CD4-positive, alpha-beta T cell (primary cell): ENCODE measurements at regions not wholly inside any gene's neighbourhood (a gene's known extent, or its start where the extent isn't known, plus 50 kb on each side); places are given as distances from the start of the nearest gene placed in this dataset.

Experiments
- ATAC-seq: fragments of 200-7000 bp; cut with Tn5 transposase; one replicate; pipeline ENCODE4 v1.10.0; 2022; ENCODE audit warnings: mild to moderate bottlenecking; ENCODE audit not compliant: poor library complexity
- CTCF ChIA-PET: fragments of 350-600 bp; sonication (Branson Sonifier 250); formaldehyde crosslinking; loops from one replicate; lab custom pipeline; 2021; ENCODE audit warnings: antibody characterized with exemption, inconsistent platforms; lab: Charles Lee
- POLR2A ChIA-PET: fragments of 350-600 bp; sonication (Branson Sonifier 250); formaldehyde crosslinking; loops from one replicate; lab custom pipeline; 2021; ENCODE audit warnings: antibody characterized with exemption, inconsistent platforms; lab: Charles Lee
- DNase-seq, 14 experiments: peaks; one replicate each; pipeline ENCODE4 v3.0.0-alpha.2; 2013 to 2020; ENCODE audit warnings: mixed read lengths in 2 of 14
- H3K27ac ChIP-seq, 2 donors: one replicate each; pipeline versions ENCODE4 v1.5.1 to v1.7.0; 2013; ENCODE audit warnings: low read length in 2 of 2, low read depth in 1 of 2, mild to moderate bottlenecking in 1 of 2
- H3K27me3 ChIP-seq, 2 experiments: 1 replicate in 1 of 2; 2 replicates in 1 of 2; pipeline versions ENCODE4 v1.6.1 to v1.7.0; 2013; ENCODE audit warnings: low read length in 2 of 2, control low read depth in 1 of 2, mild to moderate bottlenecking in 1 of 2, moderate library complexity in 1 of 2; ENCODE audit not compliant: insufficient read depth in 2 of 2, control insufficient read depth in 1 of 2
- H3K36me3 ChIP-seq: one replicate; pipeline ENCODE4 v1.6.1; 2013; ENCODE audit warnings: low read length, control low read depth; ENCODE audit not compliant: insufficient read depth
- H3K4me1 ChIP-seq: one replicate; pipeline ENCODE4 v1.6.1; 2013; ENCODE audit warnings: low read length, control low read depth; ENCODE audit not compliant: insufficient read depth
- H3K4me3 ChIP-seq: one replicate; pipeline ENCODE4 v1.5.1; 2013; ENCODE audit warnings: mild to moderate bottlenecking, low read length, moderate library complexity
- H3K9me3 ChIP-seq, 2 experiments: 1 replicate in 1 of 2; 2 replicates in 1 of 2; pipeline versions ENCODE4 v1.6.1 to v1.7.0; 2013; ENCODE audit warnings: low read length in 2 of 2, mild to moderate bottlenecking in 2 of 2, control low read depth in 1 of 2, moderate library complexity in 1 of 2; ENCODE audit not compliant: control insufficient read depth in 1 of 2, insufficient read depth in 1 of 2
- H3K27ac Mint-ChIP-seq: one replicate; pipeline ENCODE4 v1.8.0; 2020; ENCODE audit warnings: mixed read lengths
- H3K27me3 Mint-ChIP-seq: one replicate; pipeline ENCODE4 v1.8.0; 2021; ENCODE audit warnings: mixed read lengths
- H3K36me3 Mint-ChIP-seq: one replicate; pipeline ENCODE4 v1.8.0; 2021; ENCODE audit warnings: low read depth, mixed read lengths
- H3K4me1 Mint-ChIP-seq: one replicate; pipeline ENCODE4 v1.8.0; 2021; ENCODE audit warnings: low read depth, mixed read lengths
- H3K4me3 Mint-ChIP-seq: one replicate; pipeline ENCODE4 v1.8.0; 2020; ENCODE audit warnings: mild to moderate bottlenecking, mixed read lengths
- H3K9me3 Mint-ChIP-seq: one replicate; pipeline ENCODE4 v1.8.0; 2020; ENCODE audit warnings: mixed read lengths
- CTCF ChIP-seq: fragments of 200-600 bp; IDR thresholded peaks from one replicate; pipeline ENCODE4 v1.8.0; 2022; ENCODE audit warnings: antibody characterized with exemption, mild to moderate bottlenecking
- intact Hi-C, 2 experiments: fragments of 100-400 bp; cut with DNase I in 1 of 2; cut with micrococcal nuclease in 1 of 2; formaldehyde crosslinking; loops; one replicate each; pipeline versions ENCODE4 v1.15.1 to v1.9.0; 2023 to 2025; cut with DNase I, micrococcal nuclease

- H3K4me1 Mint-ChIP-seq = no peaks in the 10 kb centered on the region
- DNase-seq (peak in 3 of 14 experiments; percentile 57 to 66 (median 63)), ATAC-seq (no peak)
- H3K27me3 Mint-ChIP-seq = no peaks in the 10 kb centered on the region
- Histone ChIP-seq H3K27ac (peak overlapping the region; percentile 70 to 78), H3K9me3 (no peaks in the 10 kb centered on the region), H3K27me3 (no peaks in the 10 kb centered on the region), H3K4me3 (peak overlapping the region; percentile 49), H3K36me3 (no peaks in the 10 kb centered on the region), H3K4me1 (peaks cover 27% of the 10 kb centered on the region)
- CTCF ChIA-PET = interaction anchor here (0.7 to 3.1 kb wide), 8 partner anchors 28 to 991 kb away, joined by 3 to 22 read pairs (median 6); partner anchors contain the start of gene ADO
- H3K27ac Mint-ChIP-seq = no peak overlapping the region
- H3K36me3 Mint-ChIP-seq = no peaks in the 10 kb centered on the region
- no peak overlapping the region for H3K4me3 Mint-ChIP-seq
- no peaks in the 10 kb centered on the region for H3K9me3 Mint-ChIP-seq
- intact Hi-C loops = loop anchor here (5.0 to 10.0 kb wide), 3 partner anchors 44 to 743 kb away; partner anchors contain the start of gene NRBF2 (in 2 of the 2)
- no peak for TF ChIP-seq CTCF
- POLR2A ChIA-PET = interaction anchor here (0.9 to 3.2 kb wide), 14 partner anchors 10 to 495 kb away, joined by 3 to 90 read pairs (median 5); partner anchors contain the start of genes ADO, EGR2 and NRBF2
Observed at GRCh38 chr10:62638062-62638477, 166.4 kb upstream of the ADO start.

DNA sequence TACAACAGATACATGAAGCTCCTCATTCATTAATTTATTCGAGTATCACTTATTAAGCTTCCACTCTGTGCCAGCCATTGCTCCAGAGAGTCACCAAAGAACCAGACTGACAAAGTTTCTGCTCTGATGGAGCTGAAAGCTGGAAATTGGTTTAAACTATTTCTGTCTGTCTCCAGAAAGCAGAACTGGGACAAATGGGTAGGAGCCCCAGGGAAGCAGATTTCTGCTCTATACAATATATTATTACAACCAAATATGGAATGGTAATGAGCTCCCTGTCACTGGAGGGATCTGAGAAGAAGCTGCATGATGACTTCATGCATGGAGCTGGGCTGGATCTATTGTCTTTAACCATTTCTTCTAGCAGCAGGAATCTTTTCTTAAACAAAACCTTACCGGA, 165.4 kb upstream of the ADO start:
- Mint-ChIP-seq H3K36me3 (no peaks in the 10 kb centered on the region), H3K4me3 (no peak overlapping the region), H3K27me3 (no peaks in the 10 kb centered on the region), H3K4me1 (no peaks in the 10 kb centered on the region), H3K27ac (peak overlapping the region; percentile 42), H3K9me3 (no peaks in the 10 kb centered on the region)
- no peaks in the 10 kb centered on the region for H3K36me3 ChIP-seq
- ATAC-seq = no peak
- H3K9me3 ChIP-seq = no peaks in the 10 kb centered on the region
- DNase-seq = no peak
- peaks cover 27% of the 10 kb centered on the region for H3K4me1 ChIP-seq
- no peak overlapping the region for H3K4me3 ChIP-seq
- no peak overlapping the region for H3K27ac ChIP-seq
- ChIA-PET CTCF (interaction anchor here (0.9 to 3.1 kb wide), 2 partner anchors 94 to 178 kb away, joined by 3 to 22 read pairs; no protein-coding TSS in a partner anchor), POLR2A (interaction anchor here (0.6 to 3.2 kb wide), 5 partner anchors 41 to 1235 kb away, joined by 3 to 90 read pairs (median 12); partner anchors contain the start of genes ADO and EGR2)
- no peaks in the 10 kb centered on the region for H3K27me3 ChIP-seq
- intact Hi-C loops = loop anchor here (5.0 to 10.0 kb wide), 3 partner anchors 43 to 744 kb away; partner anchors contain the start of gene NRBF2 (in 2 of the 2)
- no peak for TF ChIP-seq CTCF

GRCh38 chr10:62640411-62640810, 164.1 kb upstream of the ADO start:
- ChIA-PET POLR2A (interaction anchor here (0.5 to 1.2 kb wide), 3 partner anchors 93 to 176 kb away, joined by 3 read pairs; partner anchors contain the start of gene EGR2), CTCF (no interaction called here)
- ATAC-seq = no peak
- intact Hi-C loops = no loop called here
- no peaks in the 10 kb centered on the region for H3K9me3 ChIP-seq
- no peak overlapping the region for H3K27ac Mint-ChIP-seq
- H3K27me3 ChIP-seq = no peaks in the 10 kb centered on the region
- no peak for TF ChIP-seq CTCF
- H3K27me3 Mint-ChIP-seq = no peaks in the 10 kb centered on the region
- H3K36me3 ChIP-seq = no peaks in the 10 kb centered on the region
- no peaks in the 10 kb centered on the region for H3K4me1 Mint-ChIP-seq
- no peak overlapping the region for H3K4me3 ChIP-seq
- H3K9me3 Mint-ChIP-seq = no peaks in the 10 kb centered on the region
- peaks cover 27% of the 10 kb centered on the region for H3K4me1 ChIP-seq
- no peak overlapping the region for H3K27ac ChIP-seq
- DNase-seq = peak in 2 of 14 experiments; percentile 41 to 46
- H3K36me3 Mint-ChIP-seq = no peaks in the 10 kb centered on the region
- no peak overlapping the region for H3K4me3 Mint-ChIP-seq
